Astrocyte (in vitro differentiated cells and primary cell): ENCODE measurements at regions not wholly inside any gene's neighbourhood (a gene's known extent, or its start where the extent isn't known, plus 50 kb on each side); places are given as distances from the start of the nearest gene placed in this dataset.

Experiments
- CTCF ChIP-seq: IDR thresholded peaks from 2 replicates; pipeline ENCODE4 v1.5.1; 2011; ENCODE audit warnings: low read depth, mild to moderate bottlenecking, inconsistent platforms, low read length, moderate library complexity; ENCODE audit not compliant: insufficient read depth
- EZH2 ChIP-seq: IDR thresholded peaks from 2 replicates; pipeline ENCODE4 v1.6.1; 2012; ENCODE audit warnings: mild to moderate bottlenecking, low read length, inconsistent platforms; ENCODE audit not compliant: insufficient read depth

GRCh38 chr7:13166801-13167200, 479.4 kb downstream of the ARL4A start:
- no peak for TF ChIP-seq CTCF
- no peak for TF ChIP-seq EZH2
